NCI-H510A (cell line): ENCODE measurements at regions not wholly inside any gene's neighbourhood (a gene's known extent, or its start where the extent isn't known, plus 50 kb on each side); places are given as distances from the start of the nearest gene placed in this dataset.

Source experiments
- DNase-seq: peaks from one replicate; lab custom pipeline; 2025; lab: John Stamatoyannopoulos, UW

DNA sequence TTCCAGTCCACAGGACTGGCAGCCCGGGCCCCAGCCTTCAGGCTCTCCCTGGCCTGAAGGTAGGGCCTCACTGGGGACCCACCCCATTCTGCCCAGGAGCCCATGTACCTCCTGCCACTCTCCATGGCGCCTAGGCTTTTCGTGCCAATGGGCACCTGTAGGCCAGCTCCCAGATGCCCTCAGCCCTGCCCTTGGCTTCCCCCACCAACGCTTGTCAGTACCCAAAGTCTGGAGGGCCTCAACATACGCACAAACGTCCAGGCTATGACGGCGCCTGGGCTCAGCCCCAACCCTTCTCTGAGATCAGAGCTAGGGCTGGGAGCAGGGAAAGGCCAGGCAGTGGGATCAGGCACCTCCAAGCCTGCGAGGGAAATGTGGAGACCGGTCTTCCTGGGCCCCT, 816.9 kb upstream of the LUZP2 start:
- no peak for DNase-seq

DNA sequence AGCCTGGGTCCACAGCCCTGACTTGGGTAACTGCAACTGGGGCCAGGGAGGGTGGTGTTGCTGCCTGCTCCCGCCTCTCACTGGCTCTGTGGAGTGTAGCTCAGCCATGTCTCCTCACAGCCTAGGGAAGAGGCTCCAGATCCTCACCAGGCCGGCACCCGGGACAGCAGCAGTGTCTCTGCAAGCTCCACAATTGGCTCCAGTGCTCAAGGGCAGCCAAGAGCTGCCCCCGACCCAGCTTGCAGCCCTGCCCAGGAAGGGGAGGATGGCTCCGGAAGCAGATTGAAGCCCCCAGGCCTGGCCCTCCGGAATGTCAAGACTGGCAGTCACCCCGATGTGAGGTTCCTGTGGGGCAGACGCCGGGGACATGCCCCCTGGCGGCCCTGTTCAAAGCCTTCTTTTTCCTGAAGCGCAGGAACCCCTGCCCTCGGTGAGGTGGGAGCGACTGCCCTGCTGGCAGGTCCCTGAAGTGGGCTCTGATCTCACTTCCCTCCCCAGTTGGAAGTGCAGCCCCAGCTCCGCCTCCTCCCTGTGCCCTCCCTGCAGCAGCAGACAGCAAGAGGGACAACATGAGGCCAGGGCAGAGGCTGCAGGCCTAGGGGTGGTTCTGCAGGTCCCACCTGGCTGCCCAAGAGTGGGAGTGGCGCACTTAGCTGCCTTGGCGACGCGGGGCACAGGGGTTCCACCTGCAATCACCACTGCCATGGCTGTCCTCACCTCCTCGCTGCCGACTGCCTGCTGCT, 816.2 kb upstream of the LUZP2 start:
- DNase-seq, result no peak

DNA sequence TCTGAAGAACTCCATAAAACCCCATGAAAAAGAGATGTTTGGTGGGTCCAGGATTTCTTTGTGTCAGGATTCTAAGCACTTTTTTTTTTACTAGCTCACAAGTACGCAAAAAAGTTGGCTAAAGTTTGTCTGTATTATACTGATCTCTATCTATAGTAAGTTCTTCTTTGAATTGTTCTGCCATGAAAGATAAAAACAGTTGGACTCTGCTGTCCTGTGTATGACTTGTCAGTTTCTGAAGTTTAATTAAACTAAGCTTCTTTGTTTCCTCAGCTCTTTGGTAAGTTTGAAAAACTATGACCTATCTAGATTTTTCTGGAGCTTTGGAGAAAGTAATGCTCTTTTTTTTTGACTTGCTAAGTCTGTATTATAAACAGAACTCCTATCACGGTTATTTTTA, 812.2 kb upstream of the LUZP2 start:
- DNase-seq, result no peak

DNA sequence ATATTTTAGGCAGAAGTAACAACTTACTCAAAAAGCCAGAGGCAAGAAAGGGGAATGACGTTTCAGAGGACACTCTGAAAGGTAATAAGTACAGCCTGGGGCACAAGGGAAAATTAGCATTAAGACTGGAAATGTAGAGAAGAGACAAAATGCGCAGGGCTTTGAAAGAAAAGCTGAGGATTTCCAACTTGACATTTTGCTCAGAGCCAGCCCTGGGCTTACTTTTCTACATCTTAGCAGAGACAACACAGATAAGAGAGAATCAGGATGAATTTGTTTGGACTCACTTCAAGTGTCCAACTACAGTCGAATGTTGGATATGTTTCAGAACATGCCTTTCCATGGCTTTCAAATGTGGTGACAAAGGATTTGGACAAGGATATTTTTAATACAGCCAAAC, 808.9 kb upstream of the LUZP2 start:
- no peak for DNase-seq

DNA sequence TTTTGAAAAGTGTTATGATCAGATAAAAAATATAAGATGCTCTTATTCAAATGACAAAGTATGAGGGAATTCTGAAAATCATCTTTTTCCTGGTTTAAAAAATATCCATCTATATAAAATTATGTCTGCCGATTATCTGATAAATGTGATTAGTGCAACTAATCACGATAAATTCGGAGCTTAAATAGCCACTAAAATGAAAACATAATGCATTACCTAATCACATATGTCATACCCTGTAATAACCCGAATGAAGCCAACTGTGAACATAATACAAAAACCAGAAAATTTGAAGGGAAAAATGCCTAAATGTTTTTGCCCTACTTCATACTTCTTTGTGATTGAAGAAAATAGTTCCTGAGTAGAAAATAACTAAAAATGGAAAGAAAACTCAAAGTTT, 808.4 kb upstream of the LUZP2 start:
- DNase-seq, result no peak

DNA sequence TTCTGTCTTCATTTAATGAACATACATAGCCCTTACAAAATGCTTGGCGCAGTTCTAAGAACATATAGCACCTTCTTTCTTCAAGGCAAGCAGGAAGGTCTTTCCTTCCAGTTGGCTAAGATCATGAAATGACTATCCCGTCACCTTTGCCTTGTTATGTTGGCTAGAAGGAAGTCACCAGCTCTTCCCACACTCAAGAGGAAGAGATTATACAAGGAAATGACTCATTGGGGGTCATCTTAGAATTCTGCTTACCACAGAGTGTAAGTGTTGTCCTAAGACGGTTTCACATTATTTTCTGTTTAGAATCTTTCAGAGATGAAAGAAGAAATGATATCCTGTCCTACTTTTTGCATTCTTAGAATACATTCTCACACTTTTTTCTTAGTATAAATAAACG, 808.0 kb upstream of the LUZP2 start:
- no peak for DNase-seq

DNA sequence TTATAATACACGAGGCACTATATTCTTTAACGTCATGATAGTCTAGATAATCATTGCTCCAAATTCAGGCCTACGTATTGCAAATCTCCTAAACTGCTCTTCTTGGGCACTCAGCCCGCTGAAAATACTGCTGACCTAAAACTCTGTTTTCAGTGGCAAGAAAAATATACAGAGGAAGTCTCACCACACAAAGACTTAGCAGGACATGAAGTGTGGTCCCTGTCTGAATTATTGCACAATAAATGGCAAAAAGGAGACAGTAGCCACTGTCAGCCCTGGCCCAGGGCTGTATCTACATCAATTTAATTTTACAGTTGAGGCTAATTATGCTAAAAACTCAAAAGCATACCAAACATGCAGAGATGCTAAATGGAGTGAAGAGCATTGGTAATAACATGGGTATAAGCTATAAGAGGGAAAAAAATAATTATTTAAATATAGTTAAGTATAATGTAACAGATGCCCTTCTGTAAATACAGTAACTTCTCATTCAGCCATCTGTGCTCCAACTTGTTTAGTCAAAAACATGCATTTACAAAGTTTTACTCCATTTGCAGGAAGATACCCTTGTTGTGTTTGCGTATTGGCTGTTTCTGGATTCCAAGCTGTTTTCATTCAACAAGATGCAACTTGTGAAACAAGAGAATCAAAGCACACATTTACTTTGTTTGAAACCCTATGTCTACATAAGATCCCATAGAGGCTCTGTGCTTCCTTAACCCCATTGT, 800.0 kb upstream of the LUZP2 start:
- no peak for DNase-seq

DNA sequence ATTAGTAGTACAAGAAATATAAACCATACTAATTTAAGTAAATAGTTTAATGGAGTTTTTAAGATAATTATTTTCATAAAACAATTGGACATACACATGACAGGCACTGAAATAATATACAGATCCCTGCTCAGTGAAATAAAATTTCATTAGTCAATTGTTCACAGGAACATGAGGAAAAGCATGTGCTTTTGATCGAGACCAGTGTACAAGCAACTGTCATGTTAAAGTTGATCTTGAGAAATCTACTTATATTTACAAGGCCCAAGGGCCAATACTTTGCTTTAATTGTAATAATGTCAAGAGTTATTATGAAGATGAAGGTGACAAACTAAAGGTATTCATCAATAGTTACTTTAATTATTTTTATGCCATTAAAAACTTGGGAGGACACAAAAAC, 792.7 kb upstream of the LUZP2 start:
- no peak for DNase-seq

DNA sequence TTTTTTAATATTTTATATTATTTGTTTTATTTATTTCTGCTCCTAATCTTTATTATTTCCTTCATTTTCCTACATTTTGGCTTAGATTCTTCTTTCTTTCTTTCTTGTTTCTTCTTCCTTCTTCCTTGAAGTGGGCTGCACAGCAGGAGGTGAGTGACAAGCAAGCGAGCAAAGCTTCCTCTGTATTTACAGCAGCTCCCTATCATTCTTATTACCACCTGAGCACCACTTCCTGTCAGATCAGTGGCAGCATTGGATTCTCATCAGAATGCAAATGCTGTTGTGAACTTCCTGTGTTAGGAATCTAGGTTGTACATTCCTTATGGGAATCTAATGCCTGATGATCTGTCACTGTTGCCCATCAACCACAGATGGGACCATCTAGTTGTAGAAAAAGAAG, 784.9 kb upstream of the LUZP2 start:
- DNase-seq, result no peak

DNA sequence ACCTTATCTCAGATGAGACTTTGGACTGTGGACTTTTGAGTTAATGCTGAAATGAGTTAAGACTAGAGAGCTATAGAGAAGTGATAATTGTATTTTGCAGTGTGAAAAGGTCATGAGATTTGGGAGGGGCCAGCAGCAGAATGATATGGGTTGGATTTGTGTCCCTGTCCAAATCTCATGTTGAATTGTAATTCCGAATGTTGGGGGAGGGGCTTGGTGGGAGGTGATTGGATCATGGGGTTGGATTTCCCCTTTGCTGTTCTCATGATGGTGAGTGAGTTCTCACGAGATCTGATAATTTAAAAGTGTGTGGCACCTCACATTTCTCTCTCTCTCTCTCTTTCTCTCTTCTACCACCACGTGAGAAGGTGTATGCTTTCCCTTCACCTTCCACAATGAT, 777.8 kb upstream of the LUZP2 start:
- DNase-seq, result no peak

DNA sequence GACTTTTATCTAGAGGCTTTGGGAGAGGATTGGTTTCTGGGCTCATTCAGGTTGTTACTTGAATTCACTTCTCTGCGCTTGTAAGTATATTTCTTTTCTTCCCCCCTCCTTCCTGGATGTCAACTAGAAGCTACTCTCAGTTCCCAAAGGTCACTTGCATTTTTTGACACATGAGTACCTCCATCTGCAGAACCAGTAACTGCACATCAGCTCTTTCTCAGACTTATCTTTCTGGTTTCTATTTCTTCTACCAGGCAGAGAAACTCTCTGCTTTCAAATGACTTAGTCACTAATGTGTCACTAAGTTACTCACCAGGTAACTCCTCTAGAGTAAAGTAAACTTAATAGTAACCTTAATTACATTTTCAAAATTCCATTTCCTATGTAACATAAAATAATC, 773.0 kb upstream of the LUZP2 start:
- no peak for DNase-seq

DNA sequence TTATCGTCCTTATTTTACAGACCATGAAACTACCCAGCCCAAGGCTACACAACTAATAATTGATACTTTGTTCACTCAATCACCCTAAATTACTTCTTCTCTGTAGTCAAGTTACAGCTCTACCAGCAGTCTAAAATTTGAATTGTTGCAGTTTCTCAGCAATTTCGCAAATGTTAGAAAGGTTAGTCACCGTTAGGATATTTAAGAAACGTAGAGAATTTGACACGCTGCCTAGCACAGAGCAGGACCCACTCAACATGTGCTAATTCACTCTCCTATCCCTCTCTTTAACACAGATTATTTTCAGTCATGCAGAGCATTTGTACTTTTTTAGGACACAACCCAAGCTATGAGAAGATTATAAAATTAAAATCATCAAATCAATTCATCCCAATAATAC, 771.1 kb upstream of the LUZP2 start:
- DNase-seq, result no peak

DNA sequence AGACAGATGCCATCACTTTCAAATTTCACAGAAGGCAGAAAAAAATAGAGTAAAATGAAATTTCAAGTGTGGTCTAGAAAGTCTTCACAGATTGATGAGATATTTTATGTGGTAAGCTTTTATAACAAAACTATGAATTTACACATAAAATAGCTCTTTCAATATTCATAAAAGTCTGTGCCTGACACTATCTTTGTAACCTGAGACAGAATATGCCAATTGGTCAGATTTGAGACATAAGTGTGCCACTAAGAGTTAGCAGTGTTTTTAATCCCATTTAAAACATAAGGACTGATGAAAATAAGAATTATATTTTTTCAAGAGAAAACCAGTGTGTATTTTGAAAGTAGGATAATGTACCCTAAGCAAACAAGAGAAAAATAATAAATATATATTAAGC, 769.5 kb upstream of the LUZP2 start:
- no peak for DNase-seq

DNA sequence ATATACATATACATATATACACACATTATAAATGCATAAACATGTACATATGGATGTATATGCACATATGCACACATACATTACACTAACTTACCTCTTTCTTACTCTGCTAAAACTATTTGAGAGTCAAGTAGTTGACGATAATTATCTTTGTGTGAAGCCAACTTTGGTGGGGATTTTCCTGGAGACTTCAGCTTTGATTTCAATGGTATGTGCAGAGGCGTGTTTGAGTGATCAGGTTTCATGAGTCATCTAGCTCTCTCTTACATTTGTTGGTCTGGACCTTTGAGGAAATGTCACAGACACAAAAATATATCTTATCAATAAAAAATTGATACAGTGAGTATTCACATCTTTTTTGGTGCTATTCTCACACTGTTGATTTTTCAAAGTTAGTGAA, 769.1 kb upstream of the LUZP2 start:
- no peak for DNase-seq

DNA sequence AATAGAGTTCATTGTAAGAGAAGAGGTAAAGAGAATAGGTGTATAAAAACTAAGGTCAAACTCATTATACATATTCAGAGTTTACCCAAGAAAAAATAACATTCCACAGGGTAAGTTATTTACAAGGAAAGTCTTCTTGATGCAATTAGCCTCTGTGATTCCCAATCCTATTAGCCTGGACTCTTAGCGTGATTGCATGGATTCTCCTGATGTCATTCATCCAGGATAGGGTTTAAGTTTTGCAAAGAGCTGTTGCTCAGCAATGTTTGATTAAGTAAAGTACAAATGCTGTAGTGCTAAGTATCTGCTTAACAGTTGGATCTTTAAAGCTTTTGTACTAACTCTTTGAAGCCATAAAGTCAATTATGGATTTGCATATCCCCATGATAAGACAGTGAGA, 767.8 kb upstream of the LUZP2 start:
- DNase-seq, result no peak

DNA sequence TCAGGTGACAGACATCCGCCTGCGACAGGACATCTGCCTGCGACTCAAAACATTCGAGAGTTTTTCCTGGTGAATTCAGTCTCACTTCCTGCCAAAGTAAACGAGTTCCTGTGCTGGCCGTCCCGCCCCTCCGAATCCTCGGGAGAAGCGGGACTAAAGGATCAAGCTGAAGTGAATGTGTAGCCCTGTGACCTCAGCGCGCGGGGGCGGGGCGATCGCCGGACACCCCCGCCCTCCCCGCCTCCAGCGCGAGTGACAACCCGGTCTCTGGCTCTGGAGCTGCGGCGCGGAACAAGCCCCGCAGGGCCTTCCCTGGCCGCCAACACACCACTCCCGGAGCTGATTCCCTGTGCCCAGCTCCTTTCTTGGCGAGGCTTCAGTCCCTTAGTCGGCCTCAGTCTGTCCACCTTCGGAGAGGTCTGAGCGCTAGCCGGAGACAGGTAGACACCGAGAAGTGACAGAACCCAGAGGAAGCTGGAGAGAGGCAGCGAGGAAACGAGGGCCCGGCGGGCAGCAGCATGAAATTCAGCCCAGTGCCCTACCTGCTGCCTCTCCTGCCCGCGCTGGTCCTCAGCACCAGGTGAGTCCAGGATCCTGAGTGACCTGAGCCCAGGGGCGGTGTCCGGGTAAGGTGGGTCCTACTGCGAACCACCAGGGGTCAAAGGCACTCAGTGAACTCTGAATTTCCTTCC, 766.4 kb upstream of the LUZP2 start:
- no peak for DNase-seq

DNA sequence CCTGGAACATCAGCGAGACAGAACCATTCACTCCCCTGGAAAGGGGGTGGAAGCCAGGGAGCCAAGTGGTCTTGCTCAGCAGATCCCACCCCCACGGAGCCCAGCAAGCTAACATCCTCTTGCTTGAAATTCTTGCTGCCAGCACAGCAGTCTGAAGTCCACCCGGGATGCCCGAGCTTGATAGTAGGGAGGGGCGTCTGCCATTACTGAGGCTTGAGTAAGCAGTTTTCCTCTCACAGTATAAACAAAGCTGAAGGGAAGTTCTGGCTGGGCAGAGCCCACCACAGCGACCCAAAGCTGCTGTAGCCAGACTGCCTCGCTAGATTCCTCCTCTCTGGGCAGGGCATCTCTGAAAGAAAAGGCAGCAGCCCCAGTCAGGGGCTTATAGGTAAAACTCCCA, 764.8 kb upstream of the LUZP2 start:
- no peak for DNase-seq

DNA sequence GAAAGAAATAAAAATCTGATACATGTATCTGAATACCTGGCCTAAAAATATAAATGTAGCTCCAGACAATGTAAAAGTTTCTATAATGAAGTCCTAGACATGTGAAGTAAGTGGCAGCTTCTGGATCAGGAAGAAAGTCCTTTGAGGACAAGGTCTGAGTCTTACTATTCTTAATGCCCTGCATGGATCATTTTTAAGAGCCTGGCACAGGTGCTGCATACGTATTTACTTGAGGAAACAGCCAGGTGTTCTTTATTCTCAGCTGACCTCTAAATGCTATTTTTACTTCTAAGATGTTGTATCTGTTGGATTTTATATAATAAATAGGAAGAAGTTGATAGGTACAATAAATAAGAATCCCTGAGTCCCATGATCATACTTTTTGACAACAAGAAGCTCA, 750.0 kb upstream of the LUZP2 start:
- no peak for DNase-seq

DNA sequence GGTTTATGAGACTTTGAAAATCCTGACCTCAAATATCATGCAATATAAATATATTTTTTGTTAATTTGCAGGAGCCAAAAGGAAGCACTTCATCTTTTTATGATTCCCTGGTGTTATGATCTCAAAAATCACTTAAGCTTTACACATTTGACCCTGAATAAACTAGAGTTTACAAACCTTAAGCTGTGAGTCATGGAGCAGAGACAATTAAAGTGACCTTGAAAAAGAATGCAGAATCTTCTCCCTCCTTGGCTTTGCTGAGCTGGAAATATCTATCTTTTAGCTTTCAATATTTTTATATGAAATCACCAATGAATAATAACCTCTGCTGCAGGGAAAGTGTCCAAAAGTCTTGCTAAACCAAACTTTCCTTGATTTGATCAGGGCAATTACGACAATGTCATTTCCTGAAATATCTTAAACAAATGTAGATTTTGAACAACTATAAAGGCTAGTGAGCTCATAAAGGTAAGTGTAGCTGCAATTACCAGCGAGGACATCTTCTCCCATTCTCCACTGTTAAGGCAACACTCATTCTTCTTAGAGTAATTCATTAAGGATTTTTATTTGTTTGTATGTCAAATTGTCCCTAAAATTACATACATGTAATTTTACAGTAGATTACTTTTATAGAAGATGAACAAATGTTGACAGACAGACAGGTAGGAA, 747.0 kb upstream of the LUZP2 start:
- DNase-seq, result no peak

DNA sequence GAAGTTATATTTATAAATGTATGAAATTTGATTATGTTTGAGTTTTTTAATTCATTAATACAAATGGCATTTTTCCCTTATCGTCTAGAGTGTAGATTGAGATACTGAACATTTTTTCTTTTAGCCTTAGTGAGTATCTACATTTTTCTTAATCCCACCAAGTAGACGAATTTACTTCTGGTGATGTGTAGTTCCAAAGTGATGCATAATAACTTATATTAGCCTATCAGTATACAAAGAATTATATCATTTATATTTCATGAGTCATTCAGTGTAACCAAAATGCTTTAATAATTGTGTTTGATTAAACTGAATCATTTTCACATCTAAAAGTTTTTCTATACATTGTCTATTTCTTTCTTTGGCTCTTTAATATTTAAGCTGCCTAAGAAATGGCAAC, 745.6 kb upstream of the LUZP2 start:
- no peak for DNase-seq

DNA sequence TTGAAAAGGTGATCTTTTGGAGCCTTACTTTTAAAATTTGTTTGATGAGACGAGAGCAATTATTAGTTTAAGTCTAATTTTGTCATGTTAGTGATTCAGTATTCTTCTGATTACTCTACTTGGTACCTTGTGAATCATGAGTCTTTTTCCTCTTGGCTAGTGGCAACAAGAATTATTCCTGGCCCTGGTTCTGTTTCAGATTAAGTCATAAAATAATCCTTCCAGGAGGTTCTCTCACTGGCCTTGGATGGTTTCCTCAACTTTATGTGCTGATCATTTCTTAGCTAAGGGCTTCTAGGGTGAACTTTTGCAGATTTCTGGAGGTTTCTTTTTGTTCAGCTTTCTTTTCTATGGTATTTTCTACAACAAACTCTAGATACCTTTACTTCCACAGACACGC, 741.8 kb upstream of the LUZP2 start:
- no peak for DNase-seq

DNA sequence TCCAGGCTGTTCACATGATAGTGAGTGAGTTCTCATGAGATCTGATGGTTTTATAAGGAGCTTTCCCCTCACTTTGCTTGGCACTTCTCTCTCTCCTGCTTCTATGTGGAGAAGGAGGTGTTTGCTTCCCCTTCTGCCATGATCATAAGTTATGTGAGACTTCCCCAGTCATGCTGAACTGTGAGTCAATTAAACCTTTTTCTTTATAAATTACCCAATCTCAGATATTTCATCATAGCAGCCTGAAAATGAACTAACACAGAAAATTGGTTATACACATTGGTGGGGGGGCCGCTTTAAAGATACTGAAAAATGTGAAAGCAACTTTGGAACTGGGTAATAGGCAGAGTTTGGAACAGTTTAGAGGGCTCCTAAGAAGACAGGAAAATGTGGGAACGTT, 741.1 kb upstream of the LUZP2 start:
- no peak for DNase-seq

DNA sequence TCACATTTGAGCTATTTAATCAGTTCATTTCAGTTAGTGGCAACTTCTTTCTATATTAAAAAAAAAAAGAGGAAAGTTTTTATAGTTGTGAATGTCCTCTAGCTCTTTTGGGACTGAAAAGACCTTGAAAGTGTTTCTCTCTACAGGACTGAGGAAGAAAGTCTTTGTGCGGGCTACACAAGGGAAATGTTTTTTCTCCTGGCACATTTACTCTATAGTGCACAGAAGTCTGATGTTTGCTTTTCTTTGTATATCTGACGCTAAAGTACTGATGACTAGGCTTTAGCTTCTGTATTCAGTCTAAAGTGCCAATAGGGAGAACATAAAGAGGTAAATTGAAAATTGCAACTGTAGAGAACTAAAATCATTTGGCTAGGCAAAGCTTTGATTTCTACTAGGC, 737.4 kb upstream of the LUZP2 start:
- DNase-seq, result no peak
